ENCODE measurements at regions not wholly inside any gene's neighbourhood (a gene's known extent, or its start where the extent isn't known, plus 50 kb on each side); places are given as distances from the start of the nearest gene placed in this dataset.

DNA sequence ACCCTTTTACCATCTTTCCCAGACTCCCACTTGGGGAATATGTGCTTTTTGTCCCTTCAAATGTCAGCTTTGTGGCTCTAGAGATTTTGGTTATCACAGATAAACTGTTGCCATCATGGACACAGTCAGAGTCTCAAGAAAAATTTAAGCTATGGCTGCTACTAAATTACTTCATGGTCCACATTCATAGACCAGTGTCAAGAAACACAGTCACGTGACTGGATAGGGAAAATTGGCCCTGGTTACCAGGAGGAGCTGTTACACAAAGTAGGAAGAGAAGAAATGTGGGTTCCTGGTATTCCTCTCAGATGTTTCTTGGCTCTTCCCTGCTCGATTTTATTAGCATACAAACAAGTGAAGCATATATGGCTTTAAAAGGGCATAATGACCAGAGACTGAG, 348.9 kb downstream of the NDFIP2 start:
- no peak for DNase-seq (ENCODE audit: low read depth)

DNA sequence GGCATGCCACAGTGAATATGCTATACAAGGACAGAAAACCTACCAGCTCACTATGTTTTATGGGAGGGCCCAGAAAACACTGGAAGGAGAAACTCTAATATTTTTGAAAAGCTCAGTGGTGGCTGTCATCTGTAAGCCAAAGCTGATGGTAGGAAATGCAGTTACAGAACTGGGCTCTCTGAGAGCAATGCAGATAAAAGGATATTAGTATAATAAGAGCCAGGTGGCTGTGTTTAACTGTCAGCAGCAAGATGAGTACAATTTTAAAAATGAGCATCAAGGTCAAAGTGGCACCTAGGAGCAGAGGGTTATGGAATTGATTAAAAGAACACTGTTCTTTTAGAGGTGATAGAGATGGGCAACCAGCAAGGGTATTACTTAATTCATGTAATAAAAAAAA, 345.0 kb downstream of the NDFIP2 start:
- DNase-seq (ENCODE audit: low read depth), result no peak

DNA sequence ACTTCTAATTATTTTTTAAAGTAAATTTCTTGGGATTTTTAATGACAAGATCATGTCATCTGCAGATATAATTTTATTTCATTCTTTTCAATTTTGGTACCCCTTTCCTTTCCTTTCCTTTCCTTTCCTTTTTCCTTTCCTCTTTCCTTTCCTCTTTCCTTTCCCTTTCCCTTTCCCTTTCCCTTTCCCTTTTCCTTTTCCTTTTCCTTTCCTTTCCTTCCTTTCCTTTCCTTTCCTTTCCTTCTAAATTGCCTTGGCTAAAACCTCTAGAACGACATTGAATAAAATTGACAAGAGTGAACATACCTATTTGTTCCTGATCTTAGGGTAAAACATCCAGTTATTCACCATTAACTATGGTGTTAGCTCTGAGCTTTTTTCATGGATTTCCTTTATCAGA, 334.1 kb downstream of the NDFIP2 start:
- DNase-seq (ENCODE audit: low read depth), result no peak

DNA sequence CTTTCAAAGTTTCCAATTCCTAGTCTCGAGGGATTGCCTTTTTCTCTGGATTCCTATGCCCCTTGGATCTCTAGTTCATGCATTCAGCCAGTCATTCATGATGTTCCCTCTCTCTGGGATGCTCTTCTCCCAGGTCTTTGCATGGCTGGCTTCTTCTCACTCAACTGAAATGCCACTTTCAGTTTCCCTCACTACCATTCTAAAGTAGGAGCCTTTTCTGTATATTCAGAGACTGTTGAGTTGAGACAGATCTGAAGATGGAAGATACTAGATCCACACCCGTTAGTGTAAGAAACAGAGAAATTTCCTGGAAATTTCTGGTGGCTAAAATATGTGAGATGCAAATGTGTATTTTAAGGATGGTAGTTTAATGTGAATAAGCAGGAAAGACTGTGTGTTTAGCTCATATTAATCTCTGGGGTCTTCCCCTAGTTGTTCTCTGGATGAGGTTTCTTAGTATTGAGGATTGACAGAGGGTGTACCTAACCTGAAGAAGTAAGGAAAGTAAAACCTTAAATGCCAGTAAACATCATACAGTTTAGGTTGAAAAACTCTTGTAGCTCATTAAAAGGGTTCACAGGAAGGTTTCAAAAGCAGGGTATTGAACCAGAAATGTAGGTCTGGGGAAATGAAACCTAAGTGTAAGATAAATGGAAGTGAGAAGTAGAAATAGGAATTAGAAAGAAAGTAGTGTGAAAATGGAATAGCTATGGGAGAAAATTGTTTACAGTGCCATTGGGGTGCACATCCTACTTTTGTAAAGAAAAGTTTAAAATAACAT, 331.3 kb downstream of the NDFIP2 start:
- DNase-seq (ENCODE audit: low read depth), result no peak

DNA sequence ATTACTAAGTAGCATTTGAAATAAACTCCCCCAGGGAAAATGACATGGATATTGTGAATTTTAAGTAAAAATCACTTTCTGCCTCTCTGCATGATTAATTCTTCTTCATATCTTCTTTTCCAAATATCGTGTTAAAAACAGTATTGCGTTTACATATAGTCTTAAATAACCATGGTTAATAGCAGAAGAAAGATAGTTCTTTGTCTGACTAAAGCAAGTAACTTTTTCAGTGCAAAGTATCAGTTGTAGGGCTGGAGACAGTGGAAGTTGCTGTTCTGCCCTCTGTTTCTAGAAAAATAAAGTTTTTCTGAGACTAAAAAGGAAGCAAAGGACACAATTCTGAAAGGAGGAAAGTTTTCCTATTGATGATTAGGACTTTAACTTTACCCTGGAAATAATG, 330.2 kb downstream of the NDFIP2 start:
- no peak for DNase-seq (ENCODE audit: low read depth)

DNA sequence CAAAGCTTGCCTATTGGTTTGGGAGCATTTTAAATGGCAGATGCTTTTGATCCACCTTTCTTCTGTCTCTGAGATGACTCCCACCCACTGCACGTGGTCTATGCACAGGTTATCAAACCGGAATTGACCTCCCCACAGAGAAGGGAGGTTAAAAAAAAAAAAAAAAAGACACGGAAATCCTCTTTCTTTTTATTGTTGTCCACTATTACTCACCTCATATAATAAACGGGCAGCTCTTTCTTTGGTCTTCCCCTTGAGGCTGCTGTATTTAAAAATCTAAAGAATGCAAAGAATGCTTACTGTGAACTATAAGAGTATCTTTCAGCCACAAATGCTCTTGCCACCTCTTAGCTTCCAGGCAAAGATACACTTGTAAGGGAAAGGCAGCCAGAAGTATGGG, 329.7 kb downstream of the NDFIP2 start:
- DNase-seq (ENCODE audit: low read depth), result peak; percentile 77

DNA sequence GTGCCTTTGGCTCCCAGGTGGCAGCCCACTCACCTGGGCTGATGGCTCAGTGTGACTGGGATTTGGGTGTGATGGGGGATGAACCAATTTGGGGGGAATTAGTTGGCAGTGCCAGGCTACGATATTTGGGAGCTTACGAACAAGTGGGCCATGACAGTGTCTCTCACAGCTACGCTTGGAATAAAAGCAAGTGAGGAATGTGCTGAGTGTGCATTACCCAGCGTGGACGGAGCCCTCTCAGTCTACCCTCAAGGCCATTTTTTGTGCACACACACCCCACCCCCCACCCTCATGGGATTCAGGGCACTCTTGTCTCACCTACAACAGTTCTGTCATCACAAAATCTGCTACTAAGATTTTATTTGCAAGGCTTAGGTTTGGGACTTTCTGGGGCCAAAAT, 329.1 kb downstream of the NDFIP2 start:
- no peak for DNase-seq (ENCODE audit: low read depth)

DNA sequence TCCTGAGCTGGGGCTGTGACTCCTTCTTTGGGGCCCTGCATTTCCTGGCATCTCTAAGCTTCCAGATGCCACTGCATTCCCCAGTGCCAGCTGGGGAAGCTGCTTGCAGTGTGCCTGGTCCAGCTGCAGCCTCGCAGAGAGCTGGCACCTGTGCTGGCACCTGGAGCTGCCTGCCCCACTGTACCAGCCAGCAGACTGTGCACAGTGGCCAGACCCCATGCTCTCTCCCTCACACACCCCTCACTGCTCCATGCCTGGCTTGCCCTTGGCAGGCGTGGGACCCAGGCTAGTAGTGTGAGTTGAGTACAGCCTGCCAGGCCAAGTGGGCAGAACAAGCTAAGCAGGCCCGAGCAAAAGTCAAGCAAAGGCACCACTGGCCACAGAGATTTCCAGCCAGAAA, 327.5 kb downstream of the NDFIP2 start:
- DNase-seq (ENCODE audit: low read depth), result no peak

DNA sequence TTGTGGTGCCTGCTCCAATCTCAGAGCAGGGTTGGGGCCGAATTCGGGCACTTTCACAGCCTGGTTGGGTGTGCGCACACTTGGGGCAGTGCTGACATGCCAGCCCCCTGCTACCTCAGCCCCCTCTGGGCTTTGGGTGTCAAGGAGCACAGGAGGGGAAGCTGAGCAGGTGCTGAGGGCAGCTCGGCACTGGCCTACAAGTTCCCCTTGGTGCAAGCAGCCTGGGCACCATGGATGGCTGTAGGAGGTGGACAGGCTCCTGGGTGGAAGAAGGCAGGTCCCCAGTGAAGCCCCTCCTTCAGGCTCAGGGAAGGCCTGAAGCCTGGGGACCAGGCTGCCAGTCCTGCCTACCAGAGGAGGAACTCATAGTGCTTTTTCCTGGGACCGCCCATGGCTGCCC, 326.6 kb downstream of the NDFIP2 start:
- DNase-seq (ENCODE audit: low read depth), result no peak

DNA sequence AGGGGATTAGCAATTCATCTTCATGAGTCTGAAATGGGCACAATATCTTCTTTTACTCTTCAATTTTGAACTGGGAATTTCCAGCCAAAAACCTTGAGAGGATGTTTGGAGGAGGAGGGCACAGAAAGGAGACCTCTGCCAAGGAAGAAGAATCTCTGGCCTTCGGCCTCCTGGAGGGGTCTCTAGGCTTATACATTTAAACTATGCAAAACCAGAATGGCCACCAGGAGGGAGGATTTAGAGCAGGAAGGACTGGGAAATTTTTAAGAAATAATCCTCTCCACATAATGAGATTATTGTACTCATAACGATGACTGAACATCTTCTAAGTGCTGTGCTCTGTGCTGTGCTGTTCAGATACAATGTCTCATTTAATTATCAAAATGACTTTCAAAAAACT, 325.9 kb downstream of the NDFIP2 start:
- no peak for DNase-seq (ENCODE audit: low read depth)

DNA sequence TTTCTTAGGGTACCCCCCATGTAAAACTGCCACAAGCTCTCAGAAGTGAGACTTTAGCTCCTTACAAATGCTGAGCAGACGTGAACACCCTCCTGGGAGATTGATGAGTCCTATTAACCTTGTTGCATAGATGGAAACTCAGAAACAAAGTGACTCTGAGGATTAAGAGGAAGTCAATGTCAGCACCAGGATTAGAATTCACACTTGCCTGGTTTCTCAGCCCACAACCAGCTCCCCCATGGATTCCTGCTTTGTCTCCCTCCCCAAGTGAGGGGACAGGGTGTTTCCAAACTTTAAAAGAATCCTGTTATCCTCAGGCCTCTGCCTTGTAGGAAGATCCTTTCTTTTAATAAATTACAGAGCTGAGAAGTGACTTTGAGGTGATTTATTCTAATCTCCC, 324.4 kb downstream of the NDFIP2 start:
- DNase-seq (ENCODE audit: low read depth), result no peak

DNA sequence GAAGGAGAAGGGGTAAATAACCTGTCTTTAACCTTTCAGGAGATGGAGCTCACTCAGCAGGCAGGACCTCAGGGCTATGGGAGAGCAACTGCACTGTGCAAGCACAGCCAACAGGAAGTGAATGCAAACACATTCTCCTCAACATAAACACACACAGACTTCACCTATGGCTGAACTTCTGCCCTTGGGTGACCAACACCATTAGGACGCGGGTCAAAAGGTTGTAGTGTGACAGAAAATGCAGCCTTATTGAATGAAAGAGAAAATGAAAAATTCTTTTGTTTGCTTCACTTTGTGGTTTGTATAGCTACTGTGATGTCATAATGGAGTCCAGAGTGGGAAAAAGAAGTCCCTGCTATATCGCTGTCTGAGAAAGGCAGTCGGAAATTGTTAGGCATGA, 323.0 kb downstream of the NDFIP2 start:
- no peak for DNase-seq (ENCODE audit: low read depth)

DNA sequence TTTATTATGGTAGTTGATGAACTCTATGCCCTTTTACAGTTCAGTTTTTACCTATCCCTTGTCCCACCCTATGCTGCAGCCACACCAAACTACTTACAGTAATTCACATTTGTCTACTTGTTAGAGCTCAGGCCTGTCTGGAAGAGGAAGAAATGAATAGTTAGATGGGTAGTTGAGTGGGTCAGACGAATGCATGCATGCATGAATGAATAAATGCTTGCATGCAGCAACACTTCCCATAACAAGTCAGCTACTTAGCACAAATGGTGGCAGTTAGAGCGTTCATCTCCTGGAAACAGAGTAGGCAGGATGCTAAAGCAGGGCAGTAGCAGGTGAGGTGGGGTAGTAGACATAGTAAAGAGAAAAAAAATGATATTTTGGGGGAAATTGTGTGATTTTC, 322.3 kb downstream of the NDFIP2 start:
- DNase-seq (ENCODE audit: low read depth), result no peak

DNA sequence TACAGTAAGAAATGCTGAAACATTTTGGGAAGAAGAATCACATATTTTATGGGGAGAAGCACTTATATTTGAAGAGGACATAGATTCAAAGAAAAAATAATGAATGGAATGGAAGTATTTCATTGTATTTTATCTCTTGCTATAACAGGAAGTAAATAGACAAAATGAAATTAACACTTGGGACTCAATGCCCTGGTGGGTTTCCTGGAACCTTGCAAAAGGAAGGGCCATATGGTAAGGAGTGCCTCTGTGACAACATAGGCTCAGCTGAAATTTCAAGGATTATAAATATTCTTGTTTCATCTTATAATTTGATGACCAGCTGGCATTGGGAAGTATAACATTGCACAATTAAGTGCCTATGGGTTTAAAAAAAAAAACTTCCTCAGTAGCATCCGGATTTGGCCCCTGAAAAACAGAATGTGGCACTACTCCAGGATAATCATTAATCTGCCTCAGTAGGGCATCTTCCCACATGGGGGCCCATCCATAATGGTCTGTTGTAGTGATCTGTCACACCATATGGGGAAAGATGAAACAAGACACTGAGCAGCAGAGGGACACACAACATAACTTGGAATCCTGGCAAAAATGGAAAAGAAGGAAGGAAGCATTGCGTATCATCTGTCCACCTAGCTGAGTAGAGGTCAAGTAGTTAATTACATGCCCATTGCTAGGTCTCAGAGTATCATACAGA, 321.6 kb downstream of the NDFIP2 start:
- no peak for DNase-seq (ENCODE audit: low read depth)

DNA sequence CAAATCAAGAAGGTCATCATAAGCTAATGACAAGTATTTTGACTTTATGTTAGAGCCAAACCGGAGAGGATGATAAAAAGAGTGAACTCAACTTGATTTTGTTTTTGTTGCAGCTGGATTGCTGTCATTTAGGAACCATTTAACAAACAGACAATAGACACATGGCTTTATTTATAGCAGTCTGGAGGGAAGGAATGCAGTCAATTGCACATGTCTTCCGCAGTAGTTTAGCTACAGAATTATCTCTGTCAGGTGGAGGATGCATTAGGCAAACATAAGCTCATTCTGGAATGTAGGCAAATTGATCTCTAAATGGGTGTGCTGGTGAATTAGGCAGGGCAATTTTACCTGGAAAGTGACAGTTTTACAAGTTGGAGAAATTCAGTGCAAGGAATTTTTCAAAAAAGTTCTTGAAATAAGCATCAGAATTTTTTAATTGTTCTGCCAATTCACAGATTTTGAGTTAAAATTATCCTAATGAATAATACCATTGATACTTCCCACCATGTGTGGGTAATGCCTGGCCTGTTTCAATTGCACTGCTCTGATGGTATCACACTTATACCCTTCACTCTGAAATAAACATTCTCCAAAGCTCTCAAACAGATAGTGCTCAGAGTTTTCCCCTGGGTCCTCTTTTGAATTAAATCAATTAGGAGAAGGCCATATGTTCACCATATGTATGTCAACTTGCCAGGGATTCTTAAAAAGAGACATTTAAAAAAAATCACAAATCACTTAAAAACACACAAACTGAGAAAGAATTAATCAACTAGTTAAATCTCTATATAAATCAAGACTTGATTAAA, 318.3 kb downstream of the NDFIP2 start:
- DNase-seq (ENCODE audit: low read depth), result no peak

DNA sequence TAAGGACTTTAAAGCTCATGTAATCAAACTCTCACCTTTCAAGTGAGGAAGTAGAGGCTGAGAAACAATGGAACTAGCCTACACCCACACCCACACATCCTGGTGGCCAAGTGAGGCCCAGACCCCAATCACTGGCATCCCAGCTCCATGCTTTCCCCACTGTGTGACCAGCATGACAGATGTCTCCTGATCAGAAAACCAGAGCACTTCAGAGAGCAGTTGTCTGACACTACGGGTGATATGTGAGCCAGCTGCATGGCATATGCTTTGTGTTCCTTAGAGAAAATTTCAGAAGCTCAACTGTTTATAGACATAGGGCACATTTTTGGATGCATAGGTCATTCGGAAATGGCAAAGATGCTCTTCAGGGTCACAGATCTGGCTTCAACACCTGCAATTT, 315.2 kb downstream of the NDFIP2 start:
- no peak for DNase-seq (ENCODE audit: low read depth)

DNA sequence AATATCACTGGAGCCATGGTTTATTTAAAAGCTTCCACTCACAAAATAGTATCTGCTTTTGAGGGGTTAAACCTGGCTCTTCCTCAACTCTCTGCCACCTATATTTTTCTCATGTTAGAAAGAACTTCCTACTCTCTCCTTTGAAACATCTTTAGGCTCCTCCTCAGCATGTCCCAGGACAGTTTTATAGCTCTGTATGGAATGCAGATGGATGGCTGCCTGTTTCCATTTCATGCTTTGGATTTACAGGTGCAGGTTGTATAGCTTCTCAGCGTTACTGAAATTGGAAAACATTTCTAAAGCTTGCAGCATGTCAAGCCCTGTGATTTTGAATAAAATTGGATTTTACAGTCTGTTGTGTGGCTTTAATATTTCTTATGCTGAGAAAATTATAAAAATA, 314.0 kb downstream of the NDFIP2 start:
- DNase-seq (ENCODE audit: low read depth), result no peak

DNA sequence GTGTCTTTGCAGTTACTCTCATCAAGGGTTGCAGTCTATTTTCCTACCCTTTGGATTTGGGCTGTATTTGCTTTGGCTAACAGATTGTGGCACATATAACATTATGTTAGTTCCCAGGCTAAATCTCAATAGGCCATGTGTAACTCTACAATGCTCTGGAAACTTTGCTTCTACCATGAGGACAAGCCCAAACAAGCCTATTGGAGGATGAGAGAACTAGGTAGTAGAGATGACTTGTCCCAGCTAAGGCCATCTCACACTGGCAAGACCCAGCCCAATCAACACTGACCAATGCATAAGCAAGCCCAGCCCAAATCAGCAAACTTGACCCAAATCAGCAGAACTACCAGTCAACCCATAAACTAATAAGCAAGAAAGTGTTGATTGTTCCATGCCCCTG, 311.8 kb downstream of the NDFIP2 start:
- no peak for DNase-seq (ENCODE audit: low read depth)

DNA sequence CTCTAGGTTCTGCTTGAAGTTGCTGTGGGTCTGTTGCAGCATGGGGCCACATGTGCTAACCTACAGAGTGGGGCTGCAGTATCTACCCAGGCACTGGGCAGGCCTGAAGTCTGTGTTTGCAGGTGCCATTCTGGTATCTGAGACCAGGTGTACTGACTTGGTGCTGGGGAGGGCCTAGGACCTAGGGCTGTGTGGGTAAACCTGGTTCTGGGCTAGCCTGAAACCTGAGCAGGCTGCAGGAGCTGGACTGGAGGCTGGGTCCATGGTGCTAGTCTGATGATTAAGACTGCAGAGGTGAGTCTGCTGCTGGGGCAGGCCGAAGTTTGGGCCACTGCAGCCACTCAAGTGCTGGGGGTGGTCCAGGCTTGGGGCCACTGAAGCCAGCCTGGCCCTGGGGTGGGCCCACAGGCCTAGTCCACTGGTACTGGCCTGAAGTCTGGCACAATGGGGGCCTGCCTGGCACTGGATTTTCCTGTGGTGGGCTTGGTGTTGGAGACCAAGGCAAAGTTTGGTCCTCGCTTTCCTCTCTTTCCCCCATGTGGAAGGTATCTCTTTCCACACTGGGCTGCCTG, 310.6 kb downstream of the NDFIP2 start:
- no peak for DNase-seq (ENCODE audit: low read depth)

DNA sequence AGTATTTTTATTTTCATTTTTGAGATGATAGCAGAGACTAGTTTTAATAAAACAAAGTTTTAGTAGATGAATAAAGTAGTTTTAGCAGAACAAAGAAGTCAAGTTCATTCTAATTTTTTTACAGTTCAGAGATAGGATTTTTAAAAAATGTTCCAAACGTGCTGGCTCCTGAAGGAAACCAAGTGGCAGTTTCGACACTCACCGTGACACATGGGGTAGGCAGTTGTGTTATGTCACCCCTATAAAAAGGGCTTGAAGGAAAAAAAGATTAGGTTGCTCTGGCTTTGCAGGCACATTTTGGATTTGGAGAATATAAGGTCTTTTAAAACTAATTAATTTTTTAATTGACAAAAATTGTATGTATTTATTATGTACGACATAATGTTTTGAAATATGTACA, 305.2 kb downstream of the NDFIP2 start:
- DNase-seq (ENCODE audit: low read depth), result peak; percentile 8

DNA sequence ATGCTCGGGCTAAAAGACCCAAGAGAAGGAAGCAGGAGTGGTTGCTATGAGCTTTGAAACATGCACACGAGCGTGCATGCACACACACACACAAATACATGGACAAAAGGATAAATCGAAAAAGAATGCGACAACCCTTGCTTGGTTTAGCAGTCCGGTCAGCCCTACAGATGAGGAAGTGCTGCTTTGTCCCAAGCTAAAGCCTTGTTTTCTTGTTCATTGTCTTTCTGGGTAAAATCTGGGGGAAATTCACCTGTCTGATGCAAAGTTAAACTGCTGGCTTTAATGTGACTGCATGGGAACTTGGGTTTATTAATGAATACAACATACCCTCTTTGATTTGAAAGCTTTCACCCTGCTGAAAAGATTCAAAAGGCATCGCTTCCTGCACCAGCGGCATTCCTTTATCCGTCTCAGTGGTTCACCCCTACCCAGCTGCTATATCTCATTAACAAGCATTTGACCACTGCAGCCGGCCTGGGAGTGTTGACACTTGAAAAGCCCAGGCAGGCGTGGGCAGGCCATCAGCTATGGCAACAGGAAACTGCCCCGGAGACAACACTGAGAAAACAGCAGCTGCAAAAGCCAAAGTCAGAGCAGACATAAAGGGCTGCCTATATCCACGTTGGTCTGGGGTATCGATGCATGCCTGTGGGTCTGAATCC, 301.7 kb downstream of the NDFIP2 start:
- peak; percentile 54 for DNase-seq (ENCODE audit: low read depth)

Data from M059J (cell line).